GM13977 (cell line): ENCODE measurements at regions not wholly inside any gene's neighbourhood (a gene's known extent, or its start where the extent isn't known, plus 50 kb on each side); places are given as distances from the start of the nearest gene placed in this dataset.

Experiments
- DNase-seq: peaks from one replicate; pipeline ENCODE4 v3.0.0; 2012; ENCODE audit warnings: low spot score
- in situ Hi-C: fragments of 300-500 bp; cut with MboI; formaldehyde crosslinking; loops from one replicate; pipeline ENCODE4 v1.12.0; 2022; ENCODE audit warnings: low sequenced_read_pairs, low pct_unique_long_range_greater_than_20kb, mixed read lengths, inconsistent platforms; ENCODE audit not compliant: unreplicated experiment
- TF ChIP-seq, protein P1 (sequence below): IDR thresholded peaks from 2 replicates; pipeline ENCODE4 v1.5.1; 2012; ENCODE audit warnings: mild to moderate bottlenecking, control low read depth; ENCODE audit not compliant: insufficient read depth; ENCODE audit errors: extremely low read depth, missing control alignments

DNA sequence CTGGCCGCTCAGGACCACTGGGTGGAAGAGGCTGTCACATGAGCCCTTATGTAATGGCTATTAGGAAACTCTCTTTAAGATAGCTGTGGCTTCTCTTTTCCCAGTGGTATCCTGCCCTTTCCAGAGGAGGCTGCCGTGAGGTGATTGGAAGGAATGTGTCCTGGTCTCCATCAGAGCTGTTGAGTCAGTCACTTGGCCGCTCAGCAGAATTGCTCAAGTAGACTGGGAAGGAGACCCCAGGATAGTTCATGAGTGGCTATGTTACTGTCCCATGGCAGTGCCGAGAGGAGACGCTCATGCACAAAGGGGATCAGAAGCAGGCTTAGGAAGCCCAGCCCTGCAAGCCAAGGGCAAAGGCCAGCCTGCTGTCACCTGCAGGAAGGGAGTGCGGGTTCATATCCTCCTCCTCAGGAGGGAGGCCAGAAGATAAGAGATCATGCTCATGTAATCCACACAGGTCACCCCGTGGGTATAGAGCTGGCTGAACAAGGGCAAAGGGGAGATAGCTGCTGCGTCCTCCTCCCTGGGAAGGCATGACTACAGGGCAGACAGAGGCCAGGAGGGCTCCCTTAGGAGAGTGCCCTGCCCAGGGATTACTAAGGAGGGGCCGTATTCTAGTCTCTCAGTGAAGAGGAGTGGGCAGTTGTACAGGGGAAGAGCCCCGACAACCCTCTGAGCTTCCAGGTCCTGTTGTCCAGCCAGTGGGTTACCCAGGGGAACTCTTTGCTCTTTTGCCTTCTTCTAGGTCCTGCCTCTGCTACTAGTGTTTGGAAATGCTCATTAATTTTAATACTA is 137.0 kb upstream of the MAX start:
- TF ChIP-seq, protein P1, sequence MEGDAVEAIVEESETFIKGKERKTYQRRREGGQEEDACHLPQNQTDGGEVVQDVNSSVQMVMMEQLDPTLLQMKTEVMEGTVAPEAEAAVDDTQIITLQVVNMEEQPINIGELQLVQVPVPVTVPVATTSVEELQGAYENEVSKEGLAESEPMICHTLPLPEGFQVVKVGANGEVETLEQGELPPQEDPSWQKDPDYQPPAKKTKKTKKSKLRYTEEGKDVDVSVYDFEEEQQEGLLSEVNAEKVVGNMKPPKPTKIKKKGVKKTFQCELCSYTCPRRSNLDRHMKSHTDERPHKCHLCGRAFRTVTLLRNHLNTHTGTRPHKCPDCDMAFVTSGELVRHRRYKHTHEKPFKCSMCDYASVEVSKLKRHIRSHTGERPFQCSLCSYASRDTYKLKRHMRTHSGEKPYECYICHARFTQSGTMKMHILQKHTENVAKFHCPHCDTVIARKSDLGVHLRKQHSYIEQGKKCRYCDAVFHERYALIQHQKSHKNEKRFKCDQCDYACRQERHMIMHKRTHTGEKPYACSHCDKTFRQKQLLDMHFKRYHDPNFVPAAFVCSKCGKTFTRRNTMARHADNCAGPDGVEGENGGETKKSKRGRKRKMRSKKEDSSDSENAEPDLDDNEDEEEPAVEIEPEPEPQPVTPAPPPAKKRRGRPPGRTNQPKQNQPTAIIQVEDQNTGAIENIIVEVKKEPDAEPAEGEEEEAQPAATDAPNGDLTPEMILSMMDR, result no peak
- in situ Hi-C loops, result loop anchor here (5.0 kb wide), 1 partner anchor 33 kb away; no protein-coding TSS in a partner anchor

DNA sequence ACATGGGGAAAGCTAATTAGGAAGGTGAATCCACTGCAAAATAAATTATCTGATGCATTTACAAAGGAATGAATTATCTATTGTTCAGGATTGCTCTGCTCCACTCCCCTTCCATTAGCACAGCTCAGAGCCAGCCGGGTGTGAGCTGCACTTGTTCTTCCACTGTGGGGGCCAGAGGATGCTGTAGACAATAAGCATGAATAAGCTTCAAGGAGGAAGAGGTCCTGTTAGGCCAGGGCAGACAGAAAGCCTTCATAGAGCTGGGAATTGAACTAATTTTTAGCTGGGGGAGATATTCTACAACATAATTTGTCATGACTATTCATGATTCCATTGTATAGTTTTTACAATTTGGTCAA is 137.6 kb upstream of the MAX start:
- in situ Hi-C loops, result loop anchor here (5.0 kb wide), 1 partner anchor 32 kb away; no protein-coding TSS in a partner anchor
- DNase-seq, result no peak

More for the DNA sequence above, 137.0 kb upstream of the MAX start:
- DNase-seq, result no peak

DNA sequence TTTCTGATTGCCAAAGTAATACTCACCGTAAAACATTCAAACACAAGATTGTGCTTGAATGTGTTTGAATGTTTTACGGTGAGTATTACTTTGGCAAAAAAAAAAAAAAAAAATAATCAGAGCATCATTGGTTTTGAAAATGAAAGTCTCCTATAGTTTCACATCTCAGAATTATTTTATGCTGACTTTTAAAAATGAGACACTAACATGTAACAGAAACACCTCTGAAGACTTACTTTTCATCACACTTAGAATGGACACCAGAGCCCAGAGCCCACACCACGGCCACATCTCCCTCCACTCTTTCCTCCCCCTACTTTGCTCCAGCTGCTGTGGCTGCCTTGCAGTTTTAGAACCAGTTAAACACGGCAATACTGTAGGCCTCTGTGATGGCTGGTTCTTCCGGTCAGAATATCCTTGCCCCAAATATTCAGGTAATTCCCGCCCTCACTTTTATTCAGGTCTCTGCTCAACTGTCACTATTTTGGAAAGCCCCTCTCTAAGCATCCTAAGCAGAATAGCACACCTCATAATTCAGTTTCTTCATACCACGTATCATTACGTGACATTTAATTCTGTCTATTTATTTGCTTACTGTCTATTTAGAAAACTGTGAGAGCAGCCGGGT is 138.9 kb upstream of the MAX start:
- peak; percentile 39 for DNase-seq
- TF ChIP-seq, protein P1, result no peak
- in situ Hi-C loops, result no loop called here

More for the DNA sequence above, 137.6 kb upstream of the MAX start:
- TF ChIP-seq, protein P1, result no peak

DNA sequence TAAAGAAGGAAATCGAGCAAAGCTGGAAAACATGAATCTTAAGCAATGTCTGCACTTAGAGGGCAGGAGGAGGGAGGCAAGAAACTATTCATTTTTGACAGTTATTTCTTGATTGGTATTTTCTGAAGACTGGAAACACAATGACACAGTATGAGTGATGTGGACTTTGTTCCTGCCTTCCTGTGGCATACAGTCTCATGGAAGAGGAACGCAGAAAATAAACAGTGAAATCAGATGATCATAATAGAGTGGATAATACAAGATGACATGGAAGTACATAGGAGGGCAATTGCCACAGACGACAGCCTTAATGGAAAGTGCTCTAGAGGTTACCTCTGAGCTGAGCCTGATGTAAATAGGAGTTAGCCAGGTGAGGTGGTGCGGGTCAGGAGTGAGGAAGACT is 140.4 kb upstream of the MAX start:
- in situ Hi-C loops, result no loop called here
- DNase-seq, result no peak
- TF ChIP-seq, protein P1, result no peak

DNA sequence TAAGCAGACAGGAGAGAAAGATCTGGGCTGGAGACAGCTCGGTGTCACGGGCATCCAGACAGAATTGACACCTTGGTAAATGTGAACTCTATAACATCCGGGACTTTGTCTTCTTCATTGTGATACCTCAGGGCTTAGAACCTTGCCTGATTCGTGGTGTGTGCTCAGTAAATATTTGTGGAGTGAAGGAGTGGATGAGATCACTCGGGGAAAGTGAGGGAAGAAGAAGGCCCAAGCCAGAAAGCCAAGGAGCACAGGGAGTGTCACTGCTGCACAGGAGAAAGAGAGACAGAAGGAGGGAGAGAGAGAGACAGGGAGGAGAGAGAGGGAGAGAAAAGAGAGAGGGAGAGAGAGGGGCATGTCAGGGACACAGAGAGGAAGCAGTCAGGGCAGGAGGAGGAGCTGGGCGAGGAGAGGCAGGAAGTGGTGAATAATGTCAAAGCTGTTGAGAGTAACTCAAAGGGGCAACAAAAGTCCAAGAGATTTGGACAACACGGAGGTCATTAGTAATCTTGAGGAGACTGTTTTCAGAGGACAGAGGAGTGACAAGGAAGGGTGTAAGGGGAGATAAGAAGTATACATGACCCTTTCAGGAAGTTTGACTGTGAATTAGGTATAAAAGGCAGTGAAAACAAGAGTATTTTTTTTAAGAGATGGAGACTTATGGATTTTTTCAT is 141.6 kb upstream of the MAX start:
- TF ChIP-seq, protein P1, result no peak
- in situ Hi-C loops, result no loop called here
- DNase-seq, result no peak

DNA sequence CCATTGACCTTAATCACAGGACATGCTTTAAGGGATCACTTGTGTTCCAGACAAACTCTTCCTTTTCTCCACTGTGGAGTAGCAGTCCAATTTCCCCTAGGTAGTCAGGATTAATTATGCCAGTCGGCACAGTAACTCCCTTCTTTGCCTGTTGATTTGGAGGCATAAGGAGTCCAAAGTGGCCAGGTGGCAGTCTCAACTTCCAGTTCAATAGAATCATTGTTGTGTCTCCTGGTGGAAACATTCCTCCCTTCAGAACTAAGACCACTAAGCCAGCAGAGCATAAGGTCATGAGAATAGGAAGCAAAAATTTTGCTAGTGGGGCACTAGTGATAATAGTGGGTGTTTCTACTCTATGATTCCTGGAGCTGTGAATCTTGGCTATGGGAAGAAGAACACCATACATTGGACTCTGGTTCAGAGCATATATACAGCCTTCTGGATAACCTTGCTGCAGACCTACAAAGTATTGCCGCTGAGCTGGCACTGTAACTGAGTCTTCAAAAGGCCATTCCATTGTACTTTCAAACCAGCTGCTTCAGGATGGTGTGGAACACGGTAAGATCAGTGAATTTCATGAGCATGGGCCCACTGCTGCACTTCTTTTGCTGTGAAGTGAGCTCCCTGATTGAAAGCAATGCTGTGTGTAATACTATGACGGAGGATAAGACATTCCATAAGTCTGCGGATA is 147.3 kb upstream of the MAX start:
- in situ Hi-C loops, result no loop called here
- TF ChIP-seq, protein P1, result no peak
- DNase-seq, result no peak
